H1 (cell line): ENCODE measurements at regions not wholly inside any gene's neighbourhood (a gene's known extent, or its start where the extent isn't known, plus 50 kb on each side); places are given as distances from the start of the nearest gene placed in this dataset.

Experiments
- CTCF ChIA-PET: fragments of 300-600 bp; sonication (Branson Sonifier 250); formaldehyde crosslinking; loops from one replicate; lab custom pipeline; 2021; ENCODE audit not compliant: partially characterized antibody; lab: Charles Lee
- POLR2A ChIA-PET: fragments of 300-600 bp; sonication (Branson Sonifier 250); formaldehyde crosslinking; loops from one replicate; lab custom pipeline; 2021; ENCODE audit warnings: inconsistent platforms; ENCODE audit not compliant: partially characterized antibody; lab: Charles Lee
- DNase-seq, 2 experiments: peaks; one replicate each; pipeline versions ENCODE4 v3.0.0 to v3.0.0-alpha.2; 2010 to 2022; ENCODE audit warnings: low spot score in 2 of 2, low read depth in 1 of 2, mixed read lengths in 1 of 2
- FAIRE-seq: peaks from 2 replicates; lab custom pipeline; 2011; peaks lifted over from hg19 to GRCh38; lab: Jason Lieb, UNC
- H2AFZ ChIP-seq: 2 replicates; pipeline ENCODE4 v1.8.1; 2012; ENCODE audit warnings: low read length, inconsistent platforms
- H2AK5ac ChIP-seq: 2 replicates; pipeline ENCODE4 v1.6.1; 2013; ENCODE audit warnings: low read depth, low read length
- H2BK120ac ChIP-seq: replicated peaks from 2 replicates; pipeline ENCODE3; 2013; ENCODE audit warnings: low read depth, low read length, inconsistent platforms
- H2BK12ac ChIP-seq: 2 replicates; pipeline ENCODE4 v1.6.1; 2013; ENCODE audit warnings: low read depth, low read length
- H2BK15ac ChIP-seq: 2 replicates; pipeline ENCODE4 v1.6.1; 2013; ENCODE audit warnings: low read length
- H2BK20ac ChIP-seq: 2 replicates; pipeline ENCODE4 v1.6.1; 2013; ENCODE audit warnings: low read length
- H2BK5ac ChIP-seq: 2 replicates; pipeline ENCODE4 v1.6.1; 2013; ENCODE audit warnings: low read depth, low read length
- H3K14ac ChIP-seq: 2 replicates; pipeline ENCODE4 v1.6.1; 2013; ENCODE audit warnings: inconsistent platforms; ENCODE audit not compliant: insufficient read length
- H3K18ac ChIP-seq: 2 replicates; pipeline ENCODE4 v1.6.1; 2013; ENCODE audit warnings: low read length; ENCODE audit errors: extremely low read depth
- H3K23ac ChIP-seq: 2 replicates; pipeline ENCODE4 v1.6.1; 2013; ENCODE audit warnings: inconsistent platforms; ENCODE audit not compliant: insufficient read length
- H3K23me2 ChIP-seq: 2 replicates; pipeline ENCODE4 v1.6.1; 2013; ENCODE audit warnings: low read depth, low read length
- H3K27ac ChIP-seq: 2 replicates; pipeline ENCODE4 v1.6.1; 2011; ENCODE audit warnings: low read depth, low read length, inconsistent platforms
- H3K27me3 ChIP-seq, 4 experiments: replicated peaks in 1 of 4; 1 replicate in 1 of 4; 2 replicates in 3 of 4; pipeline versions ENCODE4 v1.6.1 to v1.8.1; 2011 to 2013; ENCODE audit warnings: low read length in 3 of 4, mild to moderate bottlenecking in 3 of 4, inconsistent platforms in 2 of 4, mixed read lengths in 2 of 4, moderate library complexity in 1 of 4; ENCODE audit not compliant: control insufficient read depth in 3 of 4, insufficient read depth in 3 of 4; ENCODE audit errors: extremely low read depth in 1 of 4
- H3K36me3 ChIP-seq, 4 experiments: 2 replicates each; pipeline versions ENCODE4 v1.6.1 to v1.8.1; 2011 to 2013; ENCODE audit warnings: mild to moderate bottlenecking in 4 of 4, low read length in 3 of 4, moderate library complexity in 2 of 4, control low read depth in 1 of 4, inconsistent platforms in 1 of 4; ENCODE audit not compliant: insufficient read depth in 4 of 4, control insufficient read depth in 2 of 4
- H3K4ac ChIP-seq: replicated peaks from 2 replicates; pipeline ENCODE3; 2013; ENCODE audit warnings: low read length, low read depth, mixed read lengths, inconsistent platforms; ENCODE audit not compliant: insufficient read length
- H3K4me1 ChIP-seq, 4 experiments: replicated peaks in 1 of 4; 1 replicate in 1 of 4; 2 replicates in 3 of 4; pipeline versions ENCODE4 v1.6.1 to v1.8.1; 2011 to 2013; ENCODE audit warnings: low read length in 3 of 4, inconsistent platforms in 2 of 4, mixed read lengths in 1 of 4; ENCODE audit not compliant: insufficient read depth in 4 of 4, control insufficient read depth in 3 of 4
- H3K4me2 ChIP-seq, 2 experiments: 2 replicates each; pipeline versions ENCODE4 v1.6.1 to v1.8.1; 2011 to 2013; ENCODE audit warnings: low read depth in 2 of 2, low read length in 2 of 2, control low read depth in 1 of 2, inconsistent platforms in 1 of 2, mild to moderate bottlenecking in 1 of 2; ENCODE audit not compliant: insufficient read depth in 1 of 2
- H3K4me3 ChIP-seq, 4 experiments: fragments of 200-600, 300-600 bp in 1 of 4; sonication (generic), shearing (Covaris generic), sonication (Bioruptor Twin) in 1 of 4; 2 replicates each; pipeline versions ENCODE4 v1.5.1 to v1.8.1; 2011 to 2016; ENCODE audit warnings: low read length in 4 of 4, low read depth in 3 of 4, control low read depth in 2 of 4, inconsistent platforms in 2 of 4, mild to moderate bottlenecking in 2 of 4, mixed read lengths in 1 of 4, moderate library complexity in 1 of 4; ENCODE audit not compliant: insufficient read depth in 2 of 4; ENCODE audit errors: extremely low read depth in 1 of 4
- H3K56ac ChIP-seq: replicated peaks from 2 replicates; pipeline ENCODE3; 2013; ENCODE audit warnings: low read depth, mild to moderate bottlenecking, mixed read lengths, low read length, inconsistent platforms; ENCODE audit not compliant: insufficient read length
- H3K79me1 ChIP-seq: 2 replicates; pipeline ENCODE4 v1.6.1; 2013; ENCODE audit warnings: low read depth, low read length, control low read depth
- H3K79me2 ChIP-seq, 2 experiments: 2 replicates each; pipeline versions ENCODE4 v1.6.1 to v1.8.1; 2012 to 2013; ENCODE audit warnings: low read length in 2 of 2, mild to moderate bottlenecking in 2 of 2, inconsistent platforms in 1 of 2; ENCODE audit not compliant: insufficient read depth in 2 of 2, control insufficient read depth in 1 of 2
- H3K9ac ChIP-seq, 4 experiments: replicated peaks in 1 of 4; 1 replicate in 1 of 4; 2 replicates in 3 of 4; pipeline versions ENCODE4 v1.6.1 to v1.8.1; 2011 to 2013; ENCODE audit warnings: low read depth in 3 of 4, low read length in 3 of 4, control low read depth in 2 of 4, mild to moderate bottlenecking in 2 of 4, moderate library complexity in 2 of 4, inconsistent platforms in 1 of 4; ENCODE audit errors: extremely low read depth in 1 of 4
- H3K9me3 ChIP-seq, 2 experiments: 2 replicates each; pipeline versions ENCODE4 v1.6.1 to v1.8.1; 2012 to 2013; ENCODE audit warnings: mild to moderate bottlenecking in 2 of 2, moderate library complexity in 2 of 2, control low read depth in 1 of 2, inconsistent platforms in 1 of 2, low read depth in 1 of 2, low read length in 1 of 2, mixed read lengths in 1 of 2; ENCODE audit not compliant: insufficient read depth in 2 of 2
- H4K20me1 ChIP-seq, 2 experiments: replicated peaks in 1 of 2; 2 replicates each; pipeline versions ENCODE3 to v1.8.1; 2011 to 2013; ENCODE audit warnings: inconsistent platforms in 2 of 2, low read length in 2 of 2, mild to moderate bottlenecking in 1 of 2; ENCODE audit not compliant: insufficient read depth in 2 of 2, control insufficient read depth in 1 of 2
- H4K5ac ChIP-seq: 2 replicates; pipeline ENCODE4 v1.6.1; 2013; ENCODE audit warnings: low read length, low read depth, mixed read lengths, inconsistent platforms; ENCODE audit not compliant: insufficient read length
- H4K8ac ChIP-seq: 2 replicates; pipeline ENCODE4 v1.8.0; 2013; ENCODE audit warnings: mild to moderate bottlenecking, moderate library complexity, low read length, inconsistent platforms; ENCODE audit not compliant: insufficient read depth; ENCODE audit errors: extremely low read depth
- H4K91ac ChIP-seq: replicated peaks from 2 replicates; pipeline ENCODE3; 2013; ENCODE audit warnings: low read length, mixed read lengths, inconsistent platforms; ENCODE audit not compliant: insufficient read length
- CEBPB ChIP-seq: IDR thresholded peaks from 2 replicates; pipeline ENCODE4 v1.6.1; 2012; ENCODE audit warnings: low read depth, low read length
- E2F6 ChIP-seq: IDR thresholded peaks from 2 replicates; pipeline ENCODE4 v1.6.1; 2012; ENCODE audit warnings: inconsistent platforms
- EP300 ChIP-seq, 2 experiments: IDR thresholded peaks; 1 replicate in 1 of 2; 2 replicates in 1 of 2; pipeline ENCODE4 v1.6.1; 2011 to 2012; ENCODE audit warnings: low read depth in 2 of 2, low read length in 2 of 2, mild to moderate bottlenecking in 2 of 2, borderline replicate concordance in 1 of 2, inconsistent platforms in 1 of 2, moderate library complexity in 1 of 2
- JUND ChIP-seq: IDR thresholded peaks from 2 replicates; pipeline ENCODE4 v1.6.1; 2011; ENCODE audit warnings: mild to moderate bottlenecking, improper control_type of control experiment, low read length
- ZNF274 ChIP-seq: IDR thresholded peaks from 2 replicates; pipeline ENCODE4 v1.7.0; 2012; ENCODE audit warnings: low read length, borderline replicate concordance; ENCODE audit errors: extremely low read depth
- WGBS, 2 experiments: shearing (Covaris generic) in 1 of 2; methylation state at CpG; one replicate each; pipeline versions ENCODE4 v1.1.6 to v1.1.7; 2013 to 2015; ENCODE audit warnings: low lambda C conversion rate in 2 of 2, mixed read lengths in 2 of 2, inconsistent platforms in 1 of 2, low coverage in 1 of 2, missing lambda C conversion rate in 1 of 2; ENCODE audit not compliant: insufficient replicate concordance in 2 of 2, insufficient coverage in 1 of 2, insufficient read length in 1 of 2; ENCODE audit errors: extremely low coverage in 1 of 2, missing lambda C conversion rate in 1 of 2; 5-methylcytosine and 5-hydroxymethylcytosine counted together

- Histone ChIP-seq H3K27me3 (no peaks in the 10 kb centered on the region; a peak in 3 of 7 replicates), H2AFZ (no peak overlapping the region), H3K23me2 (no peaks in the 10 kb centered on the region), H3K79me1 (no peaks in the 10 kb centered on the region), H3K56ac (no peak overlapping the region), H3K4me3 (no peak overlapping the region), H2BK12ac (no peak overlapping the region), H4K91ac (no peak overlapping the region), H3K27ac (no peak overlapping the region), H3K4ac (no peak overlapping the region), H3K4me1 (no peaks in the 10 kb centered on the region; a peak in 1 of 7 replicates), H3K36me3 (no peaks in the 10 kb centered on the region), H2BK20ac (no peak overlapping the region), H3K14ac (no peak overlapping the region), H2BK5ac (no peak overlapping the region), H3K79me2 (no peaks in the 10 kb centered on the region), H3K18ac (no peak overlapping the region), H4K20me1 (no peaks in the 10 kb centered on the region), H2BK15ac (no peak overlapping the region), H2BK120ac (no peak overlapping the region), H4K5ac (no peak overlapping the region), H3K4me2 (no peak overlapping the region), H3K23ac (no peak overlapping the region), H2AK5ac (no peak overlapping the region), H3K9me3 (no peaks in the 10 kb centered on the region; a peak in 1 of 4 replicates), H4K8ac (no peak overlapping the region), H3K9ac (no peak overlapping the region)
- CTCF ChIA-PET, result interaction anchor here (0.8 to 1.3 kb wide), 3 partner anchors 130 to 266 kb away, joined by 3 read pairs; no protein-coding TSS in a partner anchor
- FAIRE-seq (no peak), DNase-seq (no peak)
- POLR2A ChIA-PET, result no interaction called here
- WGBS, 2 experiments, result 89% methylated on average over 7 of the region's 7 CpGs; no CpG with 5 or more reads in 1 of the 2 experiments
- TF ChIP-seq JUND (no peak), ZNF274 (no peak), E2F6 (no peak), CEBPB (no peak), EP300 (IDR thresholded peaks at IDR 0.05; ENCODE audit: borderline replicate concordance in 1 of 2, low read depth in 2 of 2, low read length in 2 of 2) (no peak)
Observed at GRCh38 chr22:49039625-49040024, 788.0 kb downstream of the BRD1 start.
